HAP-1 (cell line): ENCODE measurements at regions not wholly inside any gene's neighbourhood (a gene's known extent, or its start where the extent isn't known, plus 50 kb on each side); places are given as distances from the start of the nearest gene placed in this dataset.

ENCODE experiments used
- DNase-seq, 2 experiments: peaks; one replicate each; pipeline ENCODE4 v3.0.0-alpha.2; 2016 to 2020; ENCODE audit warnings: low spot score in 2 of 2
- H3K27me3 ChIP-seq: fragments of 250-450 bp; sonication (Bioruptor Pico); 2 replicates; pipeline ENCODE4 v1.5.1; 2020; ENCODE audit warnings: low read depth, mild to moderate bottlenecking, moderate library complexity
- H3K36me3 ChIP-seq: fragments of 250-450 bp; sonication (Bioruptor Pico); replicated peaks from 2 replicates; pipeline ENCODE4 v1.5.1; 2020; ENCODE audit warnings: mild to moderate bottlenecking
- H3K4me1 ChIP-seq: fragments of 250-450 bp; sonication (Bioruptor Pico); 2 replicates; pipeline ENCODE4 v1.5.1; 2020; ENCODE audit warnings: mild to moderate bottlenecking
- H3K4me3 ChIP-seq: fragments of 250-450 bp; sonication (Bioruptor Pico); 2 replicates; pipeline ENCODE4 v1.5.1; 2020; ENCODE audit warnings: mild to moderate bottlenecking, moderate library complexity
- H3K9me3 ChIP-seq: fragments of 250-450 bp; sonication (Bioruptor Pico); 2 replicates; pipeline ENCODE4 v1.5.1; 2020; ENCODE audit warnings: mild to moderate bottlenecking, moderate library complexity
- in situ Hi-C: fragments of 300-500 bp; cut with MboI; formaldehyde crosslinking; loops from 3 replicates; pipeline ENCODE4 v1.14.3; 2020; ENCODE audit warnings: low sequenced_read_pairs, inconsistent platforms, mixed read lengths

GRCh38 chr6:14455427-14455826 is 337.9 kb downstream of the CD83 start:
- Histone ChIP-seq H3K4me1 (peaks cover 10% of the 10 kb centered on the region), H3K36me3 (no peaks in the 10 kb centered on the region), H3K9me3 (no peaks in the 10 kb centered on the region), H3K4me3 (no peak overlapping the region), H3K27me3 (no peaks in the 10 kb centered on the region)
- in situ Hi-C loops: no loop called here
- DNase-seq: no peak

- Histone ChIP-seq H3K9me3 (no peaks in the 10 kb centered on the region), H3K36me3 (no peaks in the 10 kb centered on the region), H3K4me3 (no peak overlapping the region), H3K4me1 (peaks cover 10% of the 10 kb centered on the region; the same call in 1 of the 2 replicates), H3K27me3 (no peaks in the 10 kb centered on the region)
- no peak for DNase-seq
- in situ Hi-C loops: no loop called here
These were observed 338.5 kb downstream of the CD83 start for GRCh38 chr6:14455876-14456648.

DNA sequence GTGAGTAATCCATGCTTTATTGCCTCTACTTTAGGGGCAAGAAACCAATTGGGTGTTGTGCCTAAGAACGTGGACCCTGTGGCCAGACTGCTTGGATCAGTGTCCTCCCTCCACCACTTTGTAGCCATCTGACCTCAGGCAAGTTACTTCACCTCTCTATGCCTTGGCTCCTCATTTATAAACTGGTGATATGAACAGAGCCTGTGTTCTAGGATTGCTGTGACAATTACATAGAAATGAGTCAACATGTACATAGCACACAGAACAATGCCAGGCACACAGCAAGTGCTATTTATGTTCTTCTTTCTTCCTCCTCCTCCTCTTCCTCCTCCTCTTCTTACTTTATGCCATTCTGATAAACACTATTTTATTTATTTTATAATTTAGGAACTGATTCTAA is 339.4 kb downstream of the CD83 start:
- no peak for DNase-seq
- no peaks in the 10 kb centered on the region for H3K27me3 ChIP-seq
- in situ Hi-C loops: no loop called here
- H3K4me3 ChIP-seq: no peak overlapping the region
- no peaks in the 10 kb centered on the region for H3K36me3 ChIP-seq
- peaks cover 10% of the 10 kb centered on the region; the same call in 1 of the 2 replicates for H3K4me1 ChIP-seq
- H3K9me3 ChIP-seq: no peaks in the 10 kb centered on the region

DNA sequence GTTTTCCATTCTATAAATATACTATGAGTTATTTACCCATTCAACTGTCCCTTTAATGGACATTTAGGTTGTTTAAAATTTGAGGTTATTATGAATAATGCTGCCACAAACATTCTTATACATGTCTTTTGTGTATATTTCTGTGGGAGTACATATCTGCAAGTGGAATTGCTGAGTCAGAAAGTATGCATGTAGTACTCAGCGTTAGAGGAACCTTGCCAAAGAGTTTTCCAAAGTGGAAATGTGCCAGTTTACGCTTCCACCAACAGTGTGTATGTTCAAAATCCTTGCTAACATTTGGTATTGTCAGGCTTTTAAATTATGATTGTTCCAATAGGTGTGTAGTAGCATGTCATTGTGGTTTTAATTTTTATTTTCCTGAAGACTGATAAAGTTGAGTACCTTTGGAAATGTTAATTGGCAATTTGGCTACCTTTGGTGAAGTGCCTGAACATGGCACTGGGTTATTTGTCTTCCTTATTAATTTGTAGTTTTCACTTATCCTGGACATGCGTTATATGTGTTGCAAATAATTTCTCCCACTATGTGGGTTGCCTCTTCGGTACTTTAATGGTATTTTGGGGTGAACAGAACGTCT is 341.2 kb downstream of the CD83 start:
- no peaks in the 10 kb centered on the region for H3K36me3 ChIP-seq
- DNase-seq: no peak
- H3K27me3 ChIP-seq: no peaks in the 10 kb centered on the region
- no peaks in the 10 kb centered on the region for H3K9me3 ChIP-seq
- no peak overlapping the region for H3K4me3 ChIP-seq
- in situ Hi-C loops: no loop called here
- peaks cover 10% of the 10 kb centered on the region; the same call in 1 of the 2 replicates for H3K4me1 ChIP-seq

GRCh38 chr6:14459315-14459714 is 341.7 kb downstream of the CD83 start:
- Histone ChIP-seq H3K9me3 (no peaks in the 10 kb centered on the region), H3K27me3 (no peaks in the 10 kb centered on the region), H3K4me3 (no peak overlapping the region), H3K36me3 (no peaks in the 10 kb centered on the region), H3K4me1 (peaks cover 10% of the 10 kb centered on the region; the same call in 1 of the 2 replicates)
- in situ Hi-C loops: no loop called here
- peak in 1 of 2 experiments; percentile 75 for DNase-seq

DNA sequence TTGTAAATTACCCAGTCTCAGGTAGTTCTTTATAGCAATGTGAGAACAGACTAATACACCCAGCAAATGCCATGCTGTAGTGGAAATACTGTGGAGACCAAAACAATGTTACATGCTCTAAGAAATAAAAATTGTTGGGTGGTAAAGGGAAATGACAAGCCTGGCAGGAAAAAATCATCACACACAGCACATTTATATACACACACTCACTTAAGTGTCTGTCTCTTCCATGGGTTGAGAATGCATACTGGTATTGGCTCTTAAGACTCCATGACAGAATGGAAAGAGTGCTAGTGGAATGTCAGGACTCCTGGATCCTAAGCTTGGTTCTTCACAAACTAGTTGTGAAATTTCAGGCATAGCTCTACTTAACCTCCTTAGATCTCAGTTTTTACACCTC is 343.0 kb downstream of the CD83 start:
- H3K9me3 ChIP-seq: no peaks in the 10 kb centered on the region
- no peaks in the 10 kb centered on the region for H3K36me3 ChIP-seq
- peaks cover 10% of the 10 kb centered on the region; the same call in 1 of the 2 replicates for H3K4me1 ChIP-seq
- in situ Hi-C loops: no loop called here
- no peak for DNase-seq
- H3K27me3 ChIP-seq: no peaks in the 10 kb centered on the region
- H3K4me3 ChIP-seq: no peak overlapping the region

- no peak for DNase-seq
- Histone ChIP-seq H3K9me3 (no peaks in the 10 kb centered on the region), H3K4me3 (no peak overlapping the region), H3K36me3 (no peaks in the 10 kb centered on the region), H3K27me3 (no peaks in the 10 kb centered on the region), H3K4me1 (peaks cover 12% of the 10 kb centered on the region)
- in situ Hi-C loops: no loop called here
These were observed 344.6 kb downstream of the CD83 start for GRCh38 chr6:14462135-14462534.

DNA sequence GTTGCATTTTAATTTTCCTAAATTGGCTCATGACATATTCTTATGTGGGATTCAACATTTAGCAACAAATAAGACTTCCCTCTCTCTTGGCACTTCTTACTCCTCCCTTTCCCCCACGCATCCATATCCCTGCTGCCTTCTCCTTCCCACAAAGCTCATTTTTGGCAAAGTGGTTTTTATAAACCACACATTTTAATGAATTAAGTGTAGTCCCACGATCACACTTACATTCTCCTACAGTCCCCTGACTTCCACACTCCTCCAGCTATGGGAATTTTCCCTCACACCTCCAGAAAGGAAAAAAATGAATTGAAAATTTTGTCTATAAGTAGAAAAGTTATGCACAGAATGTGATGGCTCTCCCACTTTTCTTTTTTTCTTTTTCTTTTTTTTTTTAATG is 345.0 kb downstream of the CD83 start:
- H3K27me3 ChIP-seq: no peaks in the 10 kb centered on the region
- no peaks in the 10 kb centered on the region for H3K9me3 ChIP-seq
- H3K4me1 ChIP-seq: peaks cover 13% of the 10 kb centered on the region
- in situ Hi-C loops: no loop called here
- DNase-seq: no peak
- H3K4me3 ChIP-seq: no peak overlapping the region
- H3K36me3 ChIP-seq: no peaks in the 10 kb centered on the region

DNA sequence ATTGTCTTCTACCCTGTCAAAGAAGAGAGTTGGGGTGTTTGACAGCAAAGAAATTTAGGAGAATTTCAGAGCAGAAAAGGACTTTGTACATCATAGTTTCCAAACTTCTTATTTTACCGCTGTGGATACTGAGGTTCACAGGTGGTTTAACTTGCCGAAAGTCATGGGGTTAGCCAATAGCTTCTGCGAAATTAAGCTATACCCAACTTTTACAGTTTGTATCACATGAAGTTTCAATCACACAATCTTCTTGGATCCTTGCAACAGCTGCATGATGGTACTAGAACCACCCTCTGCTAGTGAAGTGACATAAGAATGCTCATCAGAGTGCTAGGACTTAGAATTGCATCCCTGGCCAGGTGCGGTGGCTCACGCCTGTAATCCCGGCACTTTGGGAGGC is 345.5 kb downstream of the CD83 start:
- DNase-seq: no peak
- H3K4me1 ChIP-seq: peaks cover 13% of the 10 kb centered on the region
- in situ Hi-C loops: no loop called here
- no peak overlapping the region for H3K4me3 ChIP-seq
- no peaks in the 10 kb centered on the region for H3K27me3 ChIP-seq
- no peaks in the 10 kb centered on the region for H3K9me3 ChIP-seq
- H3K36me3 ChIP-seq: no peaks in the 10 kb centered on the region

- no peaks in the 10 kb centered on the region for H3K36me3 ChIP-seq
- in situ Hi-C loops: no loop called here
- no peaks in the 10 kb centered on the region for H3K9me3 ChIP-seq
- H3K27me3 ChIP-seq: no peaks in the 10 kb centered on the region
- no peak overlapping the region for H3K4me3 ChIP-seq
- no peak for DNase-seq
- peaks cover 14% of the 10 kb centered on the region for H3K4me1 ChIP-seq
These were observed 346.5 kb downstream of the CD83 start for GRCh38 chr6:14464055-14464454.

- Histone ChIP-seq H3K27me3 (no peaks in the 10 kb centered on the region), H3K9me3 (no peaks in the 10 kb centered on the region), H3K4me1 (peaks cover 10% of the 10 kb centered on the region), H3K4me3 (no peak overlapping the region), H3K36me3 (no peaks in the 10 kb centered on the region)
- DNase-seq: no peak
- in situ Hi-C loops: no loop called here
These were observed 347.1 kb downstream of the CD83 start for GRCh38 chr6:14464716-14465115.

GRCh38 chr6:14466278-14466677 is 348.7 kb downstream of the CD83 start:
- Histone ChIP-seq H3K9me3 (no peaks in the 10 kb centered on the region), H3K4me3 (no peak overlapping the region), H3K36me3 (no peaks in the 10 kb centered on the region), H3K27me3 (no peaks in the 10 kb centered on the region), H3K4me1 (peaks cover 9% of the 10 kb centered on the region; the same call in 1 of the 2 replicates)
- in situ Hi-C loops: no loop called here
- DNase-seq: no peak

GRCh38 chr6:14467591-14467990 is 350.0 kb downstream of the CD83 start:
- no peak for DNase-seq
- Histone ChIP-seq H3K36me3 (no peaks in the 10 kb centered on the region), H3K9me3 (0 out of 2 replicates have a peak, but pooled peaks cover under 1% of the 10 kb centered on the region), H3K4me3 (no peak overlapping the region), H3K4me1 (peaks cover 9% of the 10 kb centered on the region; the same call in 1 of the 2 replicates), H3K27me3 (no peaks in the 10 kb centered on the region)
- in situ Hi-C loops: no loop called here

GRCh38 chr6:14468647-14469321 is 351.2 kb downstream of the CD83 start:
- Histone ChIP-seq H3K4me3 (no peak overlapping the region), H3K36me3 (no peaks in the 10 kb centered on the region), H3K9me3 (0 out of 2 replicates have a peak, but pooled peaks cover 3% of the 10 kb centered on the region), H3K27me3 (no peaks in the 10 kb centered on the region), H3K4me1 (peaks cover 9% of the 10 kb centered on the region; the same call in 1 of the 2 replicates)
- peak in 1 of 2 experiments; percentile 11 for DNase-seq
- in situ Hi-C loops: no loop called here
